ENCODE measurements at regions not wholly inside any gene's neighbourhood (a gene's known extent, or its start where the extent isn't known, plus 50 kb on each side); places are given as distances from the start of the nearest gene placed in this dataset.
A peak's percentile ranks its signal among the peaks of the same experiment; 100 is the strongest.

DNA sequence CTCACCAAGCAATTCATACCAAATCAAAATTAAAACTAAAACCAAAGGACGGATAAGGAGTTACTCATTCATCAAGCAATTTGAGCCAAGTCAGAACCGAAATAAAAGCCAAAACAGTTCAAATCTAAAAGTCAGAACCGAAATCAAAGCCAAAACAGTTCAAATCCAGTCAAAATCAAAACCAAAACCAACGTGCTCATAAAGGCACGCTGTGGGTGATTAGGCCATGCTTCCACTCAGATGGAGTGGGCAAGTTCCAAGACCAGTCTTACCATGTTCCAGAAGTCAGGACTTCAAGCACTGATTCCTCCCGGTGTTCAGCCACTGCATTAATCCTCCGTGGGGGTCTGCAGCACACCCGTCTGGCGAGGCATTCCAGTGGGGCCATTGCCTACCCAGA is 409.3 kb downstream of the TGFB2 start:
- no TSS peak for BruUV-seq (replicated peaks)
- intact Hi-C loops (cut with micrococcal nuclease; ENCODE audit: unreplicated experiment), result no loop called here
- TF ChIP-seq, protein P1, sequence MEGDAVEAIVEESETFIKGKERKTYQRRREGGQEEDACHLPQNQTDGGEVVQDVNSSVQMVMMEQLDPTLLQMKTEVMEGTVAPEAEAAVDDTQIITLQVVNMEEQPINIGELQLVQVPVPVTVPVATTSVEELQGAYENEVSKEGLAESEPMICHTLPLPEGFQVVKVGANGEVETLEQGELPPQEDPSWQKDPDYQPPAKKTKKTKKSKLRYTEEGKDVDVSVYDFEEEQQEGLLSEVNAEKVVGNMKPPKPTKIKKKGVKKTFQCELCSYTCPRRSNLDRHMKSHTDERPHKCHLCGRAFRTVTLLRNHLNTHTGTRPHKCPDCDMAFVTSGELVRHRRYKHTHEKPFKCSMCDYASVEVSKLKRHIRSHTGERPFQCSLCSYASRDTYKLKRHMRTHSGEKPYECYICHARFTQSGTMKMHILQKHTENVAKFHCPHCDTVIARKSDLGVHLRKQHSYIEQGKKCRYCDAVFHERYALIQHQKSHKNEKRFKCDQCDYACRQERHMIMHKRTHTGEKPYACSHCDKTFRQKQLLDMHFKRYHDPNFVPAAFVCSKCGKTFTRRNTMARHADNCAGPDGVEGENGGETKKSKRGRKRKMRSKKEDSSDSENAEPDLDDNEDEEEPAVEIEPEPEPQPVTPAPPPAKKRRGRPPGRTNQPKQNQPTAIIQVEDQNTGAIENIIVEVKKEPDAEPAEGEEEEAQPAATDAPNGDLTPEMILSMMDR (IDR thresholded peaks at IDR 0.05; ENCODE audit: unreplicated experiment), result no peak
- no peak for DNase-seq
- H3K36me3 Mint-ChIP-seq (ENCODE audit: insufficient read depth, unreplicated experiment), result no peaks in the 10 kb centered on the region
- H3K27ac Mint-ChIP-seq (ENCODE audit: unreplicated experiment), result no peak overlapping the region
- CTCF ChIA-PET, result no interaction called here
- no peak overlapping the region for H3K4me3 Mint-ChIP-seq (ENCODE audit: low read depth, unreplicated experiment)
- peaks cover 2% of the 10 kb centered on the region for H3K9me3 Mint-ChIP-seq (ENCODE audit: low read depth, unreplicated experiment)
- H3K4me1 Mint-ChIP-seq (ENCODE audit: low read depth, unreplicated experiment), result peaks cover 35% of the 10 kb centered on the region
- no peaks in the 10 kb centered on the region for H3K27me3 Mint-ChIP-seq (ENCODE audit: unreplicated experiment)

DNA sequence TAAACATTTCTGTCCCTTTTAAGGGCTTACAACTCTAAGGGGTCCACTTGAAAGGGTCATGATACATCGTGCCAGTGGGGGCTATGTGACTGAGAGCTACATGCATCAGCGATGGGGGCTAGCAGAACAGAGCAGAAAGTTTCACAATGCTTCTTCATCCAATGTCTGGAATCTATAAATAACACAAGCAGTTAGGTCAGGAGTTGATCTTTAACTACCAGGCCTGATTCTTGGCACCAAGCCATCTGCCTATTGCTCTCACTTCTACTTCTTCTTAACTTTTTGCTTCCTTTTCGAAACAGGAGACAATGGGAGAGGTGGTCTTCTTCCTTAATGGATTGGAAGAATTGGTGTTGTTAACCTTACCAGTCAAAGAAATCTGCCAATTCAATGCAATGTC is 410.0 kb downstream of the TGFB2 start:
- BruUV-seq (replicated peaks), result no TSS peak
- H3K4me3 Mint-ChIP-seq (ENCODE audit: low read depth, unreplicated experiment), result no peak overlapping the region
- intact Hi-C loops (cut with micrococcal nuclease; ENCODE audit: unreplicated experiment), result no loop called here
- H3K27ac Mint-ChIP-seq (ENCODE audit: unreplicated experiment), result no peak overlapping the region
- H3K9me3 Mint-ChIP-seq (ENCODE audit: low read depth, unreplicated experiment), result peaks cover 2% of the 10 kb centered on the region
- no peaks in the 10 kb centered on the region for H3K36me3 Mint-ChIP-seq (ENCODE audit: insufficient read depth, unreplicated experiment)
- peak; percentile 75 for DNase-seq
- TF ChIP-seq, protein P1 (IDR thresholded peaks at IDR 0.05; ENCODE audit: unreplicated experiment), result no peak
- no peaks in the 10 kb centered on the region for H3K27me3 Mint-ChIP-seq (ENCODE audit: unreplicated experiment)
- peaks cover 35% of the 10 kb centered on the region for H3K4me1 Mint-ChIP-seq (ENCODE audit: low read depth, unreplicated experiment)
- CTCF ChIA-PET, result no interaction called here

DNA sequence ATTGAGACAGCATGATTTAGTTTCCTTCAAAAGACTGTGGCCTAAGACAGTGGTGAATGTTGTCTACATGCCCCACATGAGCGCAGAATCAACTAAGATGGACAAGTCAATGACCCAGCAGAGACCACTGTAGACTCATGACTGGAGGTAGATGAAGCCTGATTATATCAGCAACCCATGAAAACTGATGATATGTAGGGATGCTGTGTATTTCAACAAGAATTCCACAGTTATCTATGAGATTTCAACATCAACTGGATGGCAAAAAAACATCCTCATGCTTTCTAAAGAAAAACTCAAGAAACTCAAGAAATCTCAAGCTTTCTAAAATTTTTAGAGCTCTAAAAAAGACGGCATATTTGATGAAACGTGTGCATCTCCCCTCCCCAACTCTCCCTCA is 413.9 kb upstream of the LYPLAL1 start:
- H3K9me3 Mint-ChIP-seq (ENCODE audit: low read depth, unreplicated experiment), result peaks cover 2% of the 10 kb centered on the region
- BruUV-seq (replicated peaks), result no TSS peak

DNA sequence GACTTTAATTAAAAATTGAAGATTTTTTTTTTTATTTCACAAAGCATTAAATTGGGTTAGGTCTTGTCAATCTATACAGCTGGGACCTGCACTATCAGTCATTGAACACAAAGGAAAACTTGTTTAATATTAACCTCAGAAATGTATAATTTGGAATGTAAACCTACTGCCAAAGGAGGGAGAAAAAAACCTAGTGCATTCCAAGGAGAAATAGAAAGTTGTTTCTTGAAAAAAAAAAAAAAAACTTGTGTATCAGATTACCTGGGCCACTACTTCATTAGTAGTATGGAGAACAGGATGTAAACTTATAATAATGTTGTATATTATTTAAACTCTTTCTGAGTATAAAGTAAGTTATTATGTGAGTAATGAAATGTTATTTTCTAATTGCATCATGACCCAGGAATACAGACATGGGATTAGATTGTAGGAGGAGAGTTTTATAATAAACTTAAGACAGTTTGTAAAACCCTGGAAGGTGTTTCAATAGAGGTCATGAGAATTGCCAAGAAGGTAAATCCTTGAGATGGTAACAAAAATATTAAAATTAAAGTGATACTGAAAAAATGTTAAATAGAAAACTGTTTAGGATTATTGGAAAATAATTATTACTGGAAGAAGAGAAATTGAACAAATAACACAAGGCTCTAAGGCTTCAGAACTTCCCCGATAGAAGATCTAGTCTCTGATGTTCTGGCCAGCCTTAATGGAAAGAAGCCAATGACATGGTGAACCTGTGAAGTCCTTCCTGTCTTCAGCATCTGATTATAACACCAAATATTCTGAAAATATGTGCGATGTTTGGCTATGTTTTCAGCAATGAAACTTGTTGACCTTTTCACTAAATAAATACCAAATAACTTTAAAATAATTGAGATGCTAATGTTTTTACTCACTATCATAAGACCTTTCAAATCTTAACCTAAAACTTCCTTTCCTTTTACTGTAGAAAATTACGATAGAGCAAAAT is 412.8 kb upstream of the LYPLAL1 start:
- H3K4me3 Mint-ChIP-seq (ENCODE audit: low read depth, unreplicated experiment), result no peak overlapping the region
- H3K4me1 Mint-ChIP-seq (ENCODE audit: low read depth, unreplicated experiment), result peaks cover 67% of the 10 kb centered on the region
- peaks cover 2% of the 10 kb centered on the region for H3K9me3 Mint-ChIP-seq (ENCODE audit: low read depth, unreplicated experiment)
- intact Hi-C loops (cut with micrococcal nuclease; ENCODE audit: unreplicated experiment), result loop anchor here (5.0 kb wide), 3 partner anchors 54 to 306 kb away; no protein-coding TSS in a partner anchor
- TF ChIP-seq, protein P1 (IDR thresholded peaks at IDR 0.05; ENCODE audit: unreplicated experiment), result no peak
- H3K27me3 Mint-ChIP-seq (ENCODE audit: unreplicated experiment), result no peaks in the 10 kb centered on the region
- CTCF ChIA-PET, result no interaction called here
- no peaks in the 10 kb centered on the region for H3K36me3 Mint-ChIP-seq (ENCODE audit: insufficient read depth, unreplicated experiment)
- peak overlapping the region; percentile 83 for H3K27ac Mint-ChIP-seq (ENCODE audit: unreplicated experiment)
- DNase-seq, result no peak
- BruUV-seq (replicated peaks), result no TSS peak

More for the DNA sequence above, 413.9 kb upstream of the LYPLAL1 start:
- Mint-ChIP-seq H3K36me3 (ENCODE audit: insufficient read depth, unreplicated experiment) (no peaks in the 10 kb centered on the region), H3K4me3 (ENCODE audit: low read depth, unreplicated experiment) (no peak overlapping the region), H3K27me3 (ENCODE audit: unreplicated experiment) (no peaks in the 10 kb centered on the region), H3K27ac (ENCODE audit: unreplicated experiment) (peak overlapping the region; percentile 83), H3K4me1 (ENCODE audit: low read depth, unreplicated experiment) (peaks cover 67% of the 10 kb centered on the region)
- TF ChIP-seq, protein P1 (IDR thresholded peaks at IDR 0.05; ENCODE audit: unreplicated experiment), result no peak
- CTCF ChIA-PET, result no interaction called here
- DNase-seq, result no peak
- intact Hi-C loops (cut with micrococcal nuclease; ENCODE audit: unreplicated experiment), result loop anchor here (5.0 kb wide), 3 partner anchors 52 to 308 kb away; no protein-coding TSS in a partner anchor
